SW 1271 (cell line): ENCODE measurements at regions not wholly inside any gene's neighbourhood (a gene's known extent, or its start where the extent isn't known, plus 50 kb on each side); places are given as distances from the start of the nearest gene placed in this dataset.

Source experiments
- DNase-seq, 2 experiments: peaks; one replicate each; lab custom pipeline; 2025; lab: John Stamatoyannopoulos, UW

DNA sequence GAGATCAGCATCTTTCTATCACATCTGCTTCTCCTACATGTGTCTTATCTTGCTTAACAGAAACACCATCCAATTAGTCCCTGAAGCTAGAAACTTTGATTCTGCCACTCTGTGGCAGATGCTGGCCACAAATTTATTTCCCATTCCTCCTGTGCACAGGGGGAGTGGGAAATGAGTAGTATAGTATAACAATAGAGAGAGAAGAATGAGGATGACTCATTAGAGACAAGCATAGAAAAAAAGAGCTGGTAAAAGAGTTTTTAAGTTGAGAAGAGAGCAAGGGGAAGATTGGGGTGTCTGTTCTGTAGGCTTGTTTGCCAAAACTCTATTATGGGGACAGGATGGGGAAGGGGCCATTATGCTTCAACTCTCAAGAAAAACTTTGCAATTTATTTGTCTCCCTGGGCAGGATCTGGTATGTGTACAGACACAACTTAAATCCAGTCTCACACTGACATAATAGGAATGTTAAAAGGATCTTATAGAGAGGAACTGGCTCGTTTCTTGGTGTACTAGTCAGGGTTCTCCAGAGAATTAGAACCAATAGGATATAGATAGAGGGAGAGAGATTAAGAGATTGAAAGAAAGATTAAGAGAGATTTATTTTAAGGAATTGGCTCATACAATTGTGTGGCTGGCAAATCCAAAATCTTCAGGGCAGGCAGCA lies 142.6 kb upstream of the CPSF6 start:
- no peak for DNase-seq

DNA sequence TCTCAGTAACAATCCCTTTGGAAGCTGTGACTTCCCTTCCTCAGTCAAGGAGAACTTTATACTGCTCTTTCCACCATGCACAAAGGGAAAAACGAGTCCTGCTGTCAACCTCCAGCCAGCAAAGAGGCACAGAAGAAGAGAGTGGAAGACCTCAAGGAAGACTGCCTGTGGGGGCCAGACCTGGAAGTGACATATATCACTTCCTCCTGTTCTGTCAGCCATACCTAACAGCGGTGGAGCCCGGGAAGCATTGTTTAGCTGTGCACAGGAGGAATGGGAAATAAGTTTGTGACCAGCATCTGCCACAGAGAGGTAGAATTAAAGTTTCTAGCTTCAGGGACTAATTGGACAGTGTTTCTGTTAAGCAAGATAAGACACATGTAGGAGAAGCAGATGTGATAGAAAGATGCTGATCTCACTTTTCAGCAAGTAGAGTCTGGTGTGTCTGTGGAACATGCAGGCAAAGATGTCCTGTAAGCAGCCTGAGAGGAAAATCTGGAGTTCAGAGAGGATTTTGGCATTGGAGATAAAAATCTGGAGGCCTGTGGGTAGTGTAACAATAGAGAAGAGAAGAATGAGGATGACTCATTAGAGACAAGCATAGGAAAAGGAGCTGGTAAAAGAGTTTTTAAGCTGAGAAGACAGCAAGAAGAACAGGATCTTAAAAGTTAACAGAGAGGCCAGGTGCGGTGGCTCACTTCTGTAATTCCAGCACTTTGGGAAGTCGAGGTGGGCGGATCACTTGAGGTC lies 141.6 kb upstream of the CPSF6 start:
- DNase-seq, result no peak

DNA sequence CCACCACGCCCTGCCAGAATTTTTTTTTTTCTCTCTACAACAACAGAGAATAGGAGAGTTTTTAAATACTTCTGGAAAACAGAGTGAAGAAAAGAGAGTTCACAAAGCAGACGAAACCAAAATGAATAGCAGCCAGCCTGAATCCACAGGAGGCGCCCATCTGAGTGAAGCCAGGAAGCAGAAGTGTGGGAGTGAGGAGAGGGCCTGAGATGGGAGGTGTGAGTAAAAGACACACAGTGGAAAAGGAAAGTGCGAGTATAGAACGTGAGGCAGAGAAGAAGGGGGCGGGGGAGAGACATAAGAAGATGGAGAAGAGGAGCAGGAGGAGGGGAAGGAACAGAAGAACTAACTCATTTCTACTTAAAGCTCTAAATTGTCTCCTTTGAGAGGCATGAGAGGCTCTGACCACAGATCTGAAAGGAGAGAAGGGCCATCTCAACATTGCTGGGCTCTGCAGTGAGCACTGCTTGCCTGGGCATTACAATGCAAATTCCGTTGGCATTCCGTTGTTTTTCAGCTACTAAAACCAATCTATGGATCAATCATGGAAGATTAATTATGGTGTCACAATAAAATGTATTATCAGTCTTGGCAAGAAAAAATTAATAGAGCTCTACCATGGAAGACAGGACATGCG lies 140.1 kb upstream of the CPSF6 start:
- no peak for DNase-seq

DNA sequence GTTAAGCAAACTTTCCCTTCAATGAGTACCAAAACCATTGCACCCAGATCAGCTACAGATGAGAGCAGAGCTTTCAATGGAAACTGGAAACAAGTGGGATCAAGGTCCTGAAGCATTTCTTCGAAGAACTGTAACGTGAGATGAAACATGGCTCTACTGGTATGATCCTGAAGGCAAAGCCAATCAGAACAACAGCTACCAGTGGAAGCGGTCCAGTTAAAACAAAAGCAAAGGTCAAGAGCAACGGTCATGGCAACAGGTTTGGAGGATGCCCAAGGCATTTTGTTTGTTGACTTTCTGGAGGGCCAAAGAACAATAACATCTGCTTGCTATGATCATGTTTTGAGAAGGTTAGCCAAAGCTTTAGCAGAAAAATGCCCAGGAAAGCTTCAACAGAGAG lies 137.9 kb upstream of the CPSF6 start:
- no peak for DNase-seq

DNA sequence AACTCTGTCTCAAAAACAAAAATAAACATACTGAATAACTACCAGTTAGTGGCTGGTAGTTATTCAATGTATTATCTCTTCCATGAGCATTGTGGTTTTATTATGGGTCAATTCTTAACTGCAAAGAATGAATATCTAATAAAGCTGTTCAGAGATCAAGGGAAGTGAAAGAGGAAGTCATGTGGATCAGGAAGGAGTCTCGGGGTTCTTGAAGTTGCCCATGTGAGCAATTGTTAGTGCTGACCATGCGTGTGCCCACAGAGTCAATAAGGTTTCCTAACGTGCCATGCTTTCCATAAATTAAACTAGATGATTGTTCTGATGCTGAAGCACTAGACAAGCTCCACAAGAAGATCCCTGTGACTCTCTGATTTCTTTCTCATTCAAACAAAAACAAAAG lies 136.5 kb upstream of the CPSF6 start:
- DNase-seq, result no peak

DNA sequence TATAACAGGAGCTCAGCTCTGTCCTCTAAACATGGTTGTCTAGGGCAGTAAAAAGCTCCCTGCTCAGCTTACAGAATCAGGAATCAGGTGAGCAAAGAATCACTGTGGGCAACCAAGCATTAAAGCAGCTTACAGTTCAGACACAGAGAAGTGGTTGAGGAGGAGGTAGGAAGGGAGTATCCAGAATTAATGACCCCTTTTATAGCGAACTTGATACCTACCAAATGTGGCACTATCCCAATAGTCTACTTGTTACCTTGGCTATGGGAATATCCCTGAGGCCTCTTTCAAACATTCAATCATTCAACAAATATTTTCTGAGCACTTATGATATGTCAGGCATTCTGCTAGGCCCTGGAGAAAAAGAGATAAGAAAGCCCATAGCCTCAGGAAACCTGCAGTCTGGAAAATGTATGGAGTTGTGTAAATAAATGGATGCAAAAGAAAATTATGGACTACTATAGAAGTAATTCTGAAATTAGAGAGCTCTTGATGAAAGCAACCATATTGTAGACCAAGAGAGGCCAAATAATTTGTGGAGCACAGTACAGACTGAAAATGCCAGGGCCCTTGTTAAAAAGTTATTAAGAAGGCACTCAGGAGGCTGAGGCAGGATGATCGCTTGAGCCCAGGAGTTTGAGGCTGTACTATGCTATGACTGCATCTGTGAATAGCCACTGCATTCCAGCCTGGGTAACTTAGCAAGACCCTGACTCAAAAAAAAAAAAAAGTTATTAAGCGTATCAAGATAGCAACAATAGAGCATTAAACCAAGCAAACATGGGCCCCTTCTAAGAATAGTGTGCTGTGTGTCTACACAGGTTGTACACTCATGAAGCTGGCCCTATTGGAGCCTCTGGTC lies 134.0 kb upstream of the CPSF6 start:
- no peak for DNase-seq

DNA sequence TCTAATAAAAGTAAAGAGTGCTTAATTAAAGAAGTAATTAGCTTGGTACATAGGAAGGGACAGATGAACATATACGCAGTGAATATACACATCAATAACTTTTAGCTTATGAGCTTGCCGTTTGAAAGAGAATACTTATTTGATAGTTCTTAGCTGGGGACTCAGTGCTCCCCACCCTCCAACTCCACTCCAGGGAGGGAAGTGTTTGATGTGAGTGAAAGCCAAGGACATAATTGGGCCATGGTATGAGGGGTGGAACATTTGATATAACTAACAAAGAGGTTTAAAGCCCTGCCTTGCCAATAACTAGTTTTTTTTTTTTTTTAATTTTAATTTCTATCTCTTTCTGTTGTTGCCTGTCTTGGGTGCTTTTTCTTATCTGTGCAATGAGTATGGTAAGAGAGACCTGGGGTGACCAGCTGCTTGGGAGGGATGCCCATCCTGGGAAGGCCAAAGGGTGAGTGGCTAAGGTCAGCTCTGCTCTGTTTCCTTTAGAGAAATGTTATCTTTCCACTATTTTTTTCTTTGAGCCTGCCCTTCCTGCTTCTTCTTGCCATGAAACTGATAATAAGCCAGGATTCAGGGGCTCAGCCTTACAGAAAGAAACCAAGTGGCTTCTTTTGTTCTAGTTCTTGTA lies 132.8 kb upstream of the CPSF6 start:
- no peak for DNase-seq

DNA sequence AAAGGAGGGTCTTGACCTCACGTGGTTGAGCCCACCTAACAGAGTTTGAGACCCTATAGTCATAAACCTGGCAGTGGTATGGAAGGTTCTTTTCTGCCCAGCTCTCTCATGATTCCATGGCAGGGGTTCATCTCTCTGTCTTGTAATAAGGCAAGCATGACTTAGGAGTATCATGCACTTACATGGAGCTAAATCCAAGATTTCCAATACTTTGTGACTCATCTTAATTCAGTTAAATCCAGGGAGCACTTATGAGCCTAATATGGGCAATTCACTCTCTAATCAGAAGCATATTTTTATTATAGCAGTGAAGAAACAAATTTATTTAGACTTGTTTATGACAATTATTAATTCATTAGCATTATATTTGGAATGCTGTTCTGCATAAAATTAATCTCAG lies 131.8 kb upstream of the CPSF6 start:
- no peak for DNase-seq

DNA sequence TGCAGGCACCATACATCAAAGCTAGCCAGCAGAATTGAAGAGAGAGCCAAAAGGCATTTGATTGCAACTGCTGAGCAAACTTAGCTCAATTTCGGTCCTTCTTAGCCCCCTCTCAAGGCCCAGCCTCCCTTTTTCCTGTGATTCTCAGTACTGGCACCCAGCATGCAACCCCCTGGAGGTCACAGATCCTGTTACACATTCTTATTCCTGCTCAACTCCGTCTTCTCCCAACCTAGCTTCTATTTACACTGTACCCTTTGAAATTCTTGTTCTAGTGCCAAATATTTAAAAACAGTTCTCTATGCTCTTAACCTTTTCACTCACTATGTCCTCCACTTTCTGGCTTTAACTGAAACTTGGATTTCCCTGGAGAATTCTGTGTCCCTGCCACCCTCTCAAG lies 131.3 kb upstream of the CPSF6 start:
- DNase-seq, result no peak

DNA sequence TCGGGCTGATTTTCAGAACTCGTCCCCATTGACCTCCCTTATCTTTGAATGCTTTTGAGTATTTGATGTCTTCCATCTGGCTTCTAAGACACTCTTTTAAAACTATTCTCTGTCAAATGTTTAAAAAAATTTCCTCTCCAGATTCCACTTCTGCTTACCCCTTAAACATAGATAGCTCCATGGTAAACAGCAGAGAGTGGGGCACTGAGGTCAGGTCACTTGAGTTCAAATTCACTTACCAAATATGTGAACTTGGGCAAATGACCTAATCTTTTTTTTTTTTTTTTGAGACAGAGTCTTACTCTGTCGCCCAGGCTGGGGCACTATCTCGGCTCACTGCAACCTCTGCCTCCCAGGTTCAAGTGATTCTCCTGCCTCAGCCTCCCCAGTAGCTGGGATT lies 126.8 kb upstream of the CPSF6 start:
- no peak for DNase-seq

DNA sequence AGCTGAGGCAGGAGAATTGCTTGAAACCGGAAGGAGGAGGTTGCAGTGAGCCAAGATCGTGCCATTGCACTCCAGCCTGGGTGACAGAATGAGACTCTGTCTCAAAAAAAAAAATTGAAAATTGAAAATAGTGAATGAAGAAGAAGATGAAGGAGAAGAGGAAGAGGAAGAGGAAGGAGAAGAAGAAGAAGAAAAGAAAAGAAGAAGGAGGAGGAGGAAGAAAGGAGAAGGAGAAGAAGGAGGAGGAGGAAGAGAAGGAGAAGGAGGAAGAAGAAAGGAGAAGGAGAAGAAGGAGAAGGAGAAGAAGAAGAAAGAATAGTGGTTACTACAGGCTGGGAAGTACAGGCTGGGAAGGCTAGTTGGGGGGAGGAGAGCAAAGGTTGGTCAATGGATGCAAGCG lies 124.3 kb upstream of the CPSF6 start:
- no peak for DNase-seq

DNA sequence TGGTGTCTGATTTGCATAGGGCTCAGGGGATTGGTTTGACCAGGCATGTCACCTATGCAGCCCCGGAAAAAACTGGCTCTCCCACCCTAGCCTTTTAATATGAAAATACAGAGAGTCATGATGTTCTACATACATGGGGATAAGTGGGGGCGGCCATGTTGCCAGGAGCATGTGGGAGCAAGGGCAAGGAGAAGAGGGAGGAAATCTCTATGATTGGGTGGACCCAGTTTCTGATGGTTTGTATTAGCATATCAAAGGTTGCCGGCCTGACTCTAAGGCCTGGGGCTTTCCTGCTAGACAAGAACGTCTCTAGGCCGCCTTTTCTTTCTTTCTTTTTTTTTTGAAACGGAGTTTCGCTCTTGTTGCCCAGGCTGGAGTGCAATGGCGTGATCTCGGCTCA lies 123.4 kb upstream of the CPSF6 start:
- DNase-seq, result no peak

DNA sequence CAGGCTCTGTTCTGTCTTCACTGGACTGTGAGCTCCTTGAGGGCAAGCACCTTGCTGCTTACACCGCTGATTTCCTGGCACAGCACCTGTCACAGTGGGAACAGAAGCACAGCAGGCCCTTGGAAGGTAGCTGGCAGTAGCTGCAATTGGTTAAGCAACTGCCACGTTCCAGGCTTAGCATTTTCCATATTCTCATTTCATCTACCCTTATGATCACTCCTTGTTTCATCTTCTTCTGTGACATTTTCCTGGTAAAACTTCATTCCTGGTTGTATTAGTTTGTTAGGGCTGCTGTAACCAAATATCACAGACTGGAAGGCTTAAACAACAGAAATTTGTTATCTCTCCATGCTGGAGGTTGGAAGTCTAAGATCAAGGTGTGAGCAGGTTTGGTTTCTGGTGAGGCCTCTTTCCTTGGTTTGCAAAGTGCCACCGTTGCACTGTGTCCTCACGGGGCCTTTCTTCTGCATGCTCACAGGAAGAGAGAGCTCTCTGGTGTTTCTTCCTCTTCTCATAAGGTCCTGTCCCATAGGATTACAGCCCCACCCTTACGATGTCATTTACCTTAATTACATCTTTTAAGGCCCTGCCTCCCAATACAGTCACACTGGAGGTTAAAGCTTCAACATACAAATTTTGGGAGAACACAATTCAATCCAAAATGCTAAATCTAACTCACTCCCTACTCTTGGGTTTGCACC lies 121.7 kb upstream of the CPSF6 start:
- DNase-seq, result no peak

DNA sequence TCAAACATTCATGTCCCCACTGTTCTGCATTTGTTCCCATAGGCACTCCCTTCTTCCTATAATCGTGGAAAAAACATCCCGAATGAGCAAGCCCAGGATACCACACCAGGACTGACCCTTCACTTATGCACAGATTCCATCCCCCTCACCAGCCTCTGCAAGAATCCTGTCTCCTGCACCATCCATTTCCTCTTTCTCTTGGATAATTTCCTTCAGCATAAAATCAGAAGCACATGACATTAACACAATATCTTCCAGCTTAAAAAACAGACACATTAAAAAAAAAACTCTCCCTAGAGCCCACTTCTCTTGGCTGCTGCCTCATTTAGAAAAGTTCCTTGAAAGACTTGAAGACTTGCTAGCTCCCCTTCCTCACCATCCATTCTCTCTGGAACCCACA lies 120.9 kb upstream of the CPSF6 start:
- no peak for DNase-seq

DNA sequence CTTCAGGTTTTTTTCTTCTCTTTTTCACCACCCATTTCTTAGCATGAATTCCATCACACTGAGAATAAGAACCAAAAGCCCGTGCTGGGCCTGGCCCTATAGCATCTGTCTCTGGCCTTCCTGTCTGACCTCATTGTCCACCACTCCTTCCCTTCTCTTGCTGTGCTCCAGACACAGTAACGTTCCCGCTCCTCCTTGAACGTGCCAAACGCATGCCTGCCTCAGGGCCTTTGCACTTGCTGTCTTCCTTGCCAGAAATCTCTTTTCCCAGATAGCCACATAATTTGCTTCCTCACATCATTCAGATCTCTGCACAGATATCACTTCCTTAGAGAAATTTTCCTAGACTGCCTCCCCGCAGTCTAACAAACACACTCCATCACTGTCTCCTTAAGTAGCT lies 119.6 kb upstream of the CPSF6 start:
- DNase-seq, result no peak

DNA sequence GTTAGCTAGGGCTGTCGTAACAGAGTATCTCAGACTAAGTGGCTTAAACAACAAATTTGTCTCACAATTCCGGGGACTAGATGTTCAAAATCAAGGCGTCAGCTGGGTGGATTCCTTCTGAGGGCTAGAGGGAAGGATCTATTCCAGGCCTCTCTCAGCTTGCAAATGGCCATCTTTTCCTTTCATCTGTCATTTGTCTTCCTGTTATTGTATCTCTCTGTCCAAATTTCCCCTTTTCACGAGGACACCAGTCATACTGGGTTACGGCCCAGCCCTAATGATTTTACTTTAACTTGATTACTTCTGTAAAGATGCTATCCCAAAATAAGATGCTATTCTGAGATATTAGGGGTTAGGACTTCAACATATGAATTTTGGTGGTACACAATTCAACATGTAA lies 119.0 kb upstream of the CPSF6 start:
- no peak for DNase-seq

DNA sequence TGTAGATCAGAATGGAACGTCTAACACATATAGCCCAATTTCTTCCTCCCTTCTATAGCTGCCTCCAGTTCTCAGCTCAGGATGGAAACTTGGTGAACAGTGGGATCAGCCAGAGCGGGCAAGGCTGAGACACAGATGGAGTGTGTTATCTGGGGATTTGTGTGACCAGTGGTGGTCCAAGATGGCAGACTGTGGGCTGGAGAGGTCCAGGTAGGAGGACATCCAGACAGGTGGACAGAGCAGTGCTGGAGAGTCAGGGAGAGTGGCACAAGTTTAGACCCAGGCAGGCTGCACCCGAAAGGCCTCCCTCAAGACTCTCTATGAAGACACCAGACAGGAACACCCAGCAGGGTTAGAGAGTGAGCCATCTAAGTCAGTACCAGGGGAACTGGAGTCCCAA lies 116.1 kb upstream of the CPSF6 start:
- no peak for DNase-seq

DNA sequence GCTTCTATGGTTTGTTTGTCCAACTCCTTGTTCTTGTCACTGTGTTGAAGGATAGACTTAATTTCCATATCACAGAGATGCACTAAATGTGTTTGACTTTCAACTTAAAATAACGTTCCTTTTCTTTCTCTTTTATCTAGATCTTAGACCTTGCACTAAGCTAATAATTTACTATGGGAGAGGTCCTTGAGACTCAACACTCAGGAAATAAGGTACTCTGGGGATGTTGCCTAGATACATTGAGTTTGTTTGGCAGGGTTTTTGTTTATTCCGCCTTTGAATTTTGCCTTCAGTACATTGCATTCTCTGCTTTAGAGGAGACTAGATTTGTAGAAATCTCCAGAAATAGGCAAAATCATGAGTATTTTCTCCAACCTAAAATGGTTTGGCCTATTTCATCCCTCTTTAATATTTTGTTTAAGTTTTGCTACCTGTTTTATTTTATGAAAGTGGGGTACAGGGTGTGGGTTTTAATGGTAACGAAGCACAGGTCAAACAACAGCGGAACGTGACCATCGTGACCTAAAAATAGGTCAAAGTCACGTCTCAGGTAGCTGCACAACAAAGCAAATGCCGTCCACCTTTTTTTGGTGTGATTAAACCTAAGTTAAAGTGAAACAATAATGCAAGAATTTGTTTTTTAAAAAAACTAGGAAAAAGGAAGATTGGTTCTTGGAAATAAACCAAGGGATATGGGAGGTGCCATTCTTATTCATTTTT lies 115.3 kb upstream of the CPSF6 start:
- no peak for DNase-seq

DNA sequence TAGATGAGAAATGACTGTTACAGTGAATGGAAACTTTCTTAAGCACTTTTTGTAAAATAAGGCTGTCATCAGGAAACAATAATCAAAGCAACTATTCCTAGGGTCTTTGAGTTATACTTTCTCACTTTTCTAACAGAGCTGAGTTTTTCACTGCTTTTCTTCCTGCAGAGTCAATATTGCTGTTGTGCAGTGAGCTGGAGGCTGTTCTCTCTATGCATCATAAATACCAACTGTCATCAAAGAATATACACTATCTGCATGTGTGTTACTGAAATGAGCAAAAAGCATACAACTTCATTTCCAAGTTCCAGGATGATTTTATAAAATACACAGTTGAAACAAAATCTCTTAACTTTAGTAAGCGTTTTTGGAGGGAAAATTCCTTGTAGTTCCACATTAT lies 110.4 kb upstream of the CPSF6 start:
- DNase-seq, result no peak

DNA sequence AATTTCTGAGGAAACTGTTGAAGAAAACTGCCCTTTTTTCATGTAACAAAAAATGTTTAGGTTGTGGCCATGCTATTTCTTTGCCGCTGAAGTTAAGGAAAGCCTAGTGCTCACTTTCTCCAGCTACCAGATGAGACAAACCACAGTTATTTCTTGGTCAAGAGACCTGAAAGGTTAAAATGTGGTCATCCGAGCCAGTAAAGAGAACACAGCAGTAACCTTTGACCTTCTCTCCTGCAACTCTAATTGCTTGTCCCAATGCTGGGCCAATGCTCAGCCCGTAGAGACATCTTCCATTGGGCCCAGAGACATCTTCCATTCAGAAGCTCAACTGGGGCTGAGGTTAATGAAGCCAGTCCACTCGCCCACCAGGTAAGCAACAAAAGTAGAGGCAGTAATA lies 109.8 kb upstream of the CPSF6 start:
- DNase-seq, result no peak

DNA sequence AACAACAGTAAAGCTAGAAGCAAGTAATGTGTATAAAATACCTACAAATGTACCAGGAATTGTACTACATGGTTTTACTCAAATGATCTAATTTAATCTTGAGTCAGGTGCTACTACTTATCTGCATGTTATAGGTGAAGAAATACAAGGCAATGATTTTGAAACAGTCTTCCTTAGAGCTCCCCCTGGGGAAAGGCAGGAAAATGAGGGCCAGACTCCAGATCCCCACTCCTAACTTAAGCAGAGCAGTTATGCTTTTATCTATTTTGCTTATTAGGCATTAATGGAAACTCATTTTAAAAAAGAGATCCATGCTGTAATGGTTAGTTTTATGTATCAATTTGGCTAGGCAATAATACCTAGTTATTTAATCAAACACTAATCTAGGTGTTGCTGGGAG lies 109.3 kb upstream of the CPSF6 start:
- DNase-seq, result no peak
